ENCODE measurements at regions not wholly inside any gene's neighbourhood (a gene's known extent, or its start where the extent isn't known, plus 50 kb on each side); places are given as distances from the start of the nearest gene placed in this dataset.

DNA sequence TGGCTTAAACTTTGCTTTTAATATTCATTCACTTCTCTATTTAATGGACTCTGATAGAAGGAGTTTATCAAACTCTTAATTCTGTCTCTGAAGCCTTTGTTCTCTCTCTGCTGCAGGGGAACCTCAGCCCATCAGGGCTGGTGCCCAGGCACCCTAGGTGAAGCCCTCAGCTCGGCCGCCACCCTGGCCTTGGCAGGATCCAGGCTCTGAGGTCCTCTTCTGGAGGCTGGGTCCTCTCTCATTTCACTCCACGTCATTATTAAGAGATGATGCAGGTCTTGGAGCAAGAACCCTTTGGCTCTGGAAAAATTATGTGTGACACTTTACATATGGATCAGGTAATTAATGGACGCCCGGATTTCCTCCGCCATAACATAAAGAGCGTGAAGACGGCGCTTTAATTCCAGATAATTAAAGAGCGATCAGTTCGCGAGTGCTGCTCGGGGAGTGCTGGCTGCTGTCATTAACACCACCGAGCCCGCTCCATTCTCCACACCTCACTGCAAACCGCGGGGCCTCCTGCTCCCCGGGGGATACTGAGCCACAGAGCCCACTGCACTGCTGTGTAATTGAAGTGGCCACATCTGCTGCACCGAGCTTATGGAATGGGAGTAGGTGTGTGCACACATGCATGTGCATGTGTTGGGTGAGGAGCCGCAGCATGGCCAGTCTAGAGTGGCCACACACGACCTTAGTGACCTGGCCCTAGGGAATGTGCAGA is 259.4 kb upstream of the TNRC6C start:
- CTCF ChIA-PET: no interaction called here
- POLR2A ChIA-PET (ENCODE audit: low non-redundant PET): no interaction called here
- H3K27ac ChIP-seq: no peak overlapping the region
- TF ChIP-seq CTCF (conservative IDR thresholded peaks at IDR 0.05; ENCODE audit: low read depth): no peak
- DNase-seq (ENCODE audit: low spot score): no peak

DNA sequence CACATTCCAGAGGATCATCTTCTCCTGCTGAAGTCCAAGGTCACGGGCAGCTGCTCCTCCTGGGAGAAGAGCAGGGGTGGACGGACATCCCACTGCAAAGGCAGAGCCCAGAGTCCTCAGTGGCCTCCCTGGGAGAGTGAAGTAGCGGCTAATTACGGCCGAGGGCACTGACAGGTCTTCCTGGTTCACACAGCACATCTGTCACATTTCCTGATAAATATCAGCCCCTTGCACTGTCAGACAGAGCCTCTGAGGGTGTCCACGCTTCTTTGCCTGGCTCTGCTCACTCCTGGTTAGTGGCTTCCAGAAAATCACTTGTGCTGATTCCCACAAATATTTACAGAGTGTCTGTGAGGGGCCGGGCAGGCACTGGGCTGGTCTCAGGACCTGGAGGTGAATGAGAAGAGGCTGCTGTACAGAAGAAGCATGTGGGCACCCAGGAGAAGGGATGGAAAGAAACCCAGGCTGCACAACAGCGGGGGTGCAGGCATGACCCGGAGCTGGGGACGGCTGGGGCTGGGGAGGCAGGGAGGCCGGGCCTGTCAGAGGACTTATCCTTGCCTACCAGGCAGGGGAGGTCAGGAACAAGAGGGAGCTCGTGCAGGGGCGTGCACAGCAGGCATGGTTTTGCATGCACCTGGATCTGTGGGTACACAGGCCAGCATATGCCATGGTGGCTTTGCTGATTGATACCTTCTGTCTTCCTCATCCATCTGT is 258.2 kb upstream of the TNRC6C start:
- H3K27ac ChIP-seq: no peak overlapping the region
- CTCF ChIA-PET: no interaction called here
- POLR2A ChIA-PET (ENCODE audit: low non-redundant PET): no interaction called here
- TF ChIP-seq CTCF (conservative IDR thresholded peaks at IDR 0.05; ENCODE audit: low read depth): no peak
- no peak for DNase-seq (ENCODE audit: low spot score)

- TF ChIP-seq CTCF (conservative IDR thresholded peaks at IDR 0.05; ENCODE audit: low read depth): no peak
- ChIA-PET POLR2A (ENCODE audit: low non-redundant PET) (no interaction called here), CTCF (no interaction called here)
- H3K27ac ChIP-seq: no peak overlapping the region
- DNase-seq (ENCODE audit: low spot score): no peak
Measured at GRCh38 chr17:77701996-77702395, 256.5 kb upstream of the TNRC6C start.

DNA sequence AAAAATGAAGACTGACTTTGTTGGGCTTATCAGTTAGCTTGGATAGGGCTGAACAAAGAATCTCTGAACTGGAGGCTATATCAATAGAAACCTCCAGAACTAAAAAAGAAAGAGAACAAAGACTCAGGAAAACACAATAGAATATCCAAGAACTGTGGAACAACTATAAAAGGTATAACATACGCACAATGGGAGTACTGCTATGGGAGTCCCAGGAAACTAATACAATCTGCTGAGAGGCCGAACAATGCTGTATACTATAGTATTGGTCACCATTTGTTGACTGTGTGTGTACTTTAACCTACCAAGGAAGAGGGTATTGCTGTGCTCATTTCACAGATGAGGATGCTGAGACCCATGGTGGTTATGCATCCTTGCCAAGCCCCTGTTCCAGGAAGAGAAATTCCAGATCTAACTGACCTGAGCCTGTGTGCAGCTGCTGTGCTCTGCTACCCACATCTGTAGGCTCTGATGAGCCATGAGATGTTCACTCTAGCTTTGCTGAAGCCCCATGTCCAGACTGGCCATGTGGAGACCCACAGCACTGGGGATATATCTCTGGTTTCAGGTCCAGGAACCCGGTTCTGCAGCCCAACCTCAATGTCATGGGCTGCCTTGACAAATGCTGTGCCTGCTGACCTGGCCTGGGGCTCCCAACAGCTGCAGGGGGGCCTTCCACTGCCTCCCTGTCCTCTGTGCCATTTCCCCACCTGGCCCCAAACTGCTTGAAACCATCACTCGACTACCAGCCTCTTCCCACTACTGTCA is 254.3 kb upstream of the TNRC6C start:
- CTCF ChIA-PET: no interaction called here
- DNase-seq (ENCODE audit: low spot score): no peak
- H3K27ac ChIP-seq: no peak overlapping the region
- TF ChIP-seq CTCF (conservative IDR thresholded peaks at IDR 0.05; ENCODE audit: low read depth): no peak
- POLR2A ChIA-PET (ENCODE audit: low non-redundant PET): no interaction called here

GRCh38 chr17:77706938-77707337 is 251.6 kb upstream of the TNRC6C start:
- no peak overlapping the region for H3K27ac ChIP-seq
- CTCF ChIA-PET: no interaction called here
- no peak for TF ChIP-seq CTCF (conservative IDR thresholded peaks at IDR 0.05; ENCODE audit: low read depth)
- POLR2A ChIA-PET (ENCODE audit: low non-redundant PET): no interaction called here
- no peak for DNase-seq (ENCODE audit: low spot score)

GRCh38 chr17:77707546-77707945 is 251.0 kb upstream of the TNRC6C start:
- CTCF ChIA-PET: no interaction called here
- POLR2A ChIA-PET (ENCODE audit: low non-redundant PET): no interaction called here

More at GRCh38 chr17:77707546-77707945, 251.0 kb upstream of the TNRC6C start:
- no peak overlapping the region for H3K27ac ChIP-seq
- no peak for DNase-seq (ENCODE audit: low spot score)
- no peak for TF ChIP-seq CTCF (conservative IDR thresholded peaks at IDR 0.05; ENCODE audit: low read depth)
